ENCODE measurements at regions not wholly inside any gene's neighbourhood (a gene's known extent, or its start where the extent isn't known, plus 50 kb on each side); places are given as distances from the start of the nearest gene placed in this dataset.

GRCh38 chr13:72415817-72416216, 311.6 kb downstream of the MZT1 start:
- TF ChIP-seq CTCF (IDR thresholded peaks at IDR 0.05) = no peak
- TF ChIP-seq POLR2A (IDR thresholded peaks at IDR 0.05) = no peak
